ENCODE measurements at regions not wholly inside any gene's neighbourhood (a gene's known extent, or its start where the extent isn't known, plus 50 kb on each side); places are given as distances from the start of the nearest gene placed in this dataset.

- Mint-ChIP-seq H3K27me3 (peaks cover 68% of the 10 kb centered on the region), H3K27ac (no peak overlapping the region), H3K9me3 (no peaks in the 10 kb centered on the region), H3K4me3 (no peak overlapping the region), H3K4me1 (ENCODE audit: unreplicated experiment) (no peaks in the 10 kb centered on the region), H3K36me3 (no peaks in the 10 kb centered on the region)
- TF ChIP-seq CTCF (conservative IDR thresholded peaks at IDR 0.05), result no peak
- no peak for DNase-seq (ENCODE audit: extremely low spot score, unreplicated experiment)
Measured at GRCh38 chr11:116596346-116597260, 176.2 kb downstream of the BUD13 start.

GRCh38 chr11:116595305-116595880, 177.4 kb downstream of the BUD13 start:
- no peaks in the 10 kb centered on the region for H3K4me1 Mint-ChIP-seq (ENCODE audit: unreplicated experiment)
- H3K27ac Mint-ChIP-seq, result no peak overlapping the region
- no peaks in the 10 kb centered on the region for H3K36me3 Mint-ChIP-seq
- peaks cover 73% of the 10 kb centered on the region for H3K27me3 Mint-ChIP-seq
- no peak for TF ChIP-seq CTCF (conservative IDR thresholded peaks at IDR 0.05)
- no peaks in the 10 kb centered on the region for H3K9me3 Mint-ChIP-seq
- DNase-seq (ENCODE audit: extremely low spot score, unreplicated experiment), result no peak
- H3K4me3 Mint-ChIP-seq, result no peak overlapping the region

- H3K27ac Mint-ChIP-seq, result no peak overlapping the region
- H3K36me3 Mint-ChIP-seq, result no peaks in the 10 kb centered on the region
- no peak for DNase-seq (ENCODE audit: extremely low spot score, unreplicated experiment)
- no peaks in the 10 kb centered on the region for H3K4me1 Mint-ChIP-seq (ENCODE audit: unreplicated experiment)
- peaks cover 58% of the 10 kb centered on the region for H3K27me3 Mint-ChIP-seq
- H3K4me3 Mint-ChIP-seq, result no peak overlapping the region
- H3K9me3 Mint-ChIP-seq, result no peaks in the 10 kb centered on the region
- no peak for TF ChIP-seq CTCF (conservative IDR thresholded peaks at IDR 0.05)
Measured at GRCh38 chr11:116590844-116591570, 181.8 kb downstream of the BUD13 start.

- Mint-ChIP-seq H3K4me1 (ENCODE audit: unreplicated experiment) (no peaks in the 10 kb centered on the region), H3K4me3 (no peak overlapping the region), H3K36me3 (no peaks in the 10 kb centered on the region), H3K27ac (no peak overlapping the region), H3K27me3 (peaks cover 65% of the 10 kb centered on the region), H3K9me3 (no peaks in the 10 kb centered on the region)
- no peak for TF ChIP-seq CTCF (conservative IDR thresholded peaks at IDR 0.05)
- no peak for DNase-seq (ENCODE audit: extremely low spot score, unreplicated experiment)
Measured at GRCh38 chr11:116589402-116589801, 183.4 kb downstream of the BUD13 start.

GRCh38 chr11:116586392-116586791, 186.4 kb downstream of the BUD13 start:
- Mint-ChIP-seq H3K27ac (no peak overlapping the region), H3K36me3 (no peaks in the 10 kb centered on the region), H3K4me3 (no peak overlapping the region), H3K4me1 (ENCODE audit: unreplicated experiment) (no peaks in the 10 kb centered on the region), H3K9me3 (no peaks in the 10 kb centered on the region), H3K27me3 (peaks cover 77% of the 10 kb centered on the region)
- TF ChIP-seq CTCF (conservative IDR thresholded peaks at IDR 0.05), result no peak
- no peak for DNase-seq (ENCODE audit: extremely low spot score, unreplicated experiment)

Measured in type B pancreatic cell (in vitro differentiated cells).